Central memory CD8-positive, alpha-beta T cell (primary cell): ENCODE measurements at regions not wholly inside any gene's neighbourhood (a gene's known extent, or its start where the extent isn't known, plus 50 kb on each side); places are given as distances from the start of the nearest gene placed in this dataset.
"Not testable (repeated sequence)": the region's sequence is repeated elsewhere in the genome, so short reads cannot be mapped to it uniquely, and the experiment has no call there.

Source experiments
- ATAC-seq: fragments of 150-1000 bp; cut with Tn5 transposase; replicated peaks from 2 replicates; pipeline ENCODE4 v1.10.0; 2022; ENCODE audit warnings: mild to moderate bottlenecking, moderate FRiP score, moderate number of reproducible peaks; ENCODE audit not compliant: poor library complexity, severe bottlenecking; ENCODE audit errors: extremely low read depth
- DNase-seq, 2 donors: peaks; one replicate each; pipeline ENCODE4 v3.0.0; 2021; ENCODE audit warnings: low spot score in 2 of 2
- H3K27ac Mint-ChIP-seq: one replicate; pipeline ENCODE4 v1.8.0; 2022; ENCODE audit warnings: low read depth, mild to moderate bottlenecking, moderate library complexity, mixed read lengths
- H3K27me3 Mint-ChIP-seq: one replicate; pipeline ENCODE4 v1.8.0; 2022; ENCODE audit warnings: mixed read lengths
- H3K36me3 Mint-ChIP-seq: one replicate; pipeline ENCODE4 v1.8.0; 2022; ENCODE audit warnings: mild to moderate bottlenecking, moderate library complexity, mixed read lengths; ENCODE audit not compliant: insufficient read depth
- H3K4me1 Mint-ChIP-seq: one replicate; pipeline ENCODE4 v1.8.0; 2022; ENCODE audit warnings: mixed read lengths
- H3K4me3 Mint-ChIP-seq: one replicate; pipeline ENCODE4 v1.8.0; 2022; ENCODE audit warnings: mild to moderate bottlenecking, moderate library complexity, mixed read lengths
- H3K9me3 Mint-ChIP-seq: one replicate; pipeline ENCODE4 v1.8.0; 2022; ENCODE audit warnings: mixed read lengths

DNA sequence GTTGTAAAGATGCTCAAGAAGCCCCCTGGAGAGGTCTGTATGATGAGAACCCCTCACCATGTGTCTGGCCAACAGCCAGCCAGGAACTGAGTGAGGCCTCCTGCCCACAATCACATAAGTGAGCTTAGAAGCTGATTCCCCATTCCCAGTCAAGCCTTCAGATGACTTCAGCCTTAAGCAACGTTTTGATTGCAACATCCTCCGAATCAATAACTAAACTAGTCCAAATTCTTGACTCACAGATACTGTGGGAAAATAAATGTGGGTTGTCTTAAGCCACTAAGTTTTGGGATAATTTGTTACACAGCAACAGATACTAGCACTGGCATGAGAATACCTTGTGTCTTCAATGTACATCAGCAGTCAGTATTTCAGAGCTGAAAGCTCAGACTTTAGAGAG lies 54.5 kb upstream of the HS3ST4 start:
- no peaks in the 10 kb centered on the region for H3K4me1 Mint-ChIP-seq
- H3K27me3 Mint-ChIP-seq, result peaks cover 24% of the 10 kb centered on the region
- ATAC-seq (no peak), DNase-seq (no peak)
- H3K27ac Mint-ChIP-seq, result no peak overlapping the region
- peaks cover 11% of the 10 kb centered on the region for H3K9me3 Mint-ChIP-seq
- H3K36me3 Mint-ChIP-seq, result no peaks in the 10 kb centered on the region
- no peak overlapping the region for H3K4me3 Mint-ChIP-seq

DNA sequence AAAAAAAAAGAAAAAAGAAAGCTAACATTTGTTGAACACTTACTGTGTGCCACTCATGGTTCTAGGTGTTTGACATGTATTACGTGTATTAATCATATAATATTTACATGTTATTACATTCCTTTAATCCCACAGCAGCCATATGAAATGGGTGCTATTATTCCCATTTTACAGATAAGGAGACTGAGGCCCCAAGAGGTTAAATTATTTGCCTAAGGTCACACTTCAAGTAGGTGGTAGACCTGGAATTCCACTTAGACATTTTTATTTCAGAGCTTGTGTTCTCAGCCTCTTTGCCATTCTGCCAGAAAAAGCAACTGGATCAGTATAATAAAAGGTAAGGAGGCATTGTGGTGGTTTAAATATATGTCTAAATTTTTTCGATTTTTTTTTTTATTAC lies 55.1 kb upstream of the HS3ST4 start:
- DNase-seq (no peak), ATAC-seq (no peak)
- Mint-ChIP-seq H3K27me3 (peaks cover 30% of the 10 kb centered on the region), H3K4me3 (no peak overlapping the region), H3K36me3 (no peaks in the 10 kb centered on the region), H3K9me3 (peaks cover 15% of the 10 kb centered on the region), H3K27ac (no peak overlapping the region), H3K4me1 (no peaks in the 10 kb centered on the region)

DNA sequence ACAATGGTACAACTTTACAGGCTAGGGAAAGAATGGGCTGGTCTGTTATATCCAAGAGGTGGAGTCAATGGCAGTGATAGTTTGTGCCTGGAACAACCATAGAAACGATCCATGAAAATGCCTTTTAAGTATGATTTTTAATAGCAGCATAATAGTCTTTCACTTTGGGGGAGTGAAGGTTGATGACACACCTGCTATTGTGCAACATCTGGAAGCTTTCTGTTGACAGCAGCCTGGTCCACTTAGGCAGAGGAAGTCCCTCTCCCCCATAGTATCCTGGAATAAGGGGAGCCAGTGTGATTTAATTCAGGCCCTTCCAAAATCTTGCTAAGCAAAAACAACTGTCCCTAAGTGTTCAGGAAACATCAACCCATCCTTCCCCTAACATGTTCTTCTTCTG lies 56.3 kb upstream of the HS3ST4 start:
- no peak for ATAC-seq
- H3K27me3 Mint-ChIP-seq, result peaks cover 31% of the 10 kb centered on the region

DNA sequence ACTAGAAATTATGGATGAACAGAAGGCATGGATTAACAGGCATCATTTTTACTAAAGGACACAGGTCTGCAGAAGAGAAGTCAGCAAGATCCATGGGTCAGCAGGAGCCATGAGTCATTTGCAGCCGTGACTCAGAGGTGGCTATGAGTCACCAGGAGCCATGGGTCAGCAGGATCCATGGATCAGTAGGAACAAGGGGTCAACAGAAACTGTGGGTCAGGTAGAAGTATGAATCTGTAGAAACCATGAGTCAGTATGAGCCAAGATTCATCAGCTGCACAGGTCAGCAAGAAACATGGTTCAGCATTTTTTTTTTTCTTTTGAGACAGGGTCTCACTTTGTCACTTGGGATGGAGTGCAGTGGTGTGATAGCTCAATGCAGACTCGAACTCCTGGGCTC lies 58.2 kb upstream of the HS3ST4 start:
- Mint-ChIP-seq H3K36me3 (no peaks in the 10 kb centered on the region), H3K27me3 (peaks cover 31% of the 10 kb centered on the region), H3K9me3 (peaks cover 5% of the 10 kb centered on the region), H3K4me1 (no peaks in the 10 kb centered on the region), H3K4me3 (no peak overlapping the region), H3K27ac (no peak overlapping the region)
- no peak for DNase-seq
- no peak for ATAC-seq

More for the DNA sequence above, 56.3 kb upstream of the HS3ST4 start:
- no peak overlapping the region for H3K27ac Mint-ChIP-seq
- H3K9me3 Mint-ChIP-seq, result peaks cover 15% of the 10 kb centered on the region
- H3K36me3 Mint-ChIP-seq, result no peaks in the 10 kb centered on the region
- H3K4me1 Mint-ChIP-seq, result no peaks in the 10 kb centered on the region
- no peak overlapping the region for H3K4me3 Mint-ChIP-seq
- no peak for DNase-seq

DNA sequence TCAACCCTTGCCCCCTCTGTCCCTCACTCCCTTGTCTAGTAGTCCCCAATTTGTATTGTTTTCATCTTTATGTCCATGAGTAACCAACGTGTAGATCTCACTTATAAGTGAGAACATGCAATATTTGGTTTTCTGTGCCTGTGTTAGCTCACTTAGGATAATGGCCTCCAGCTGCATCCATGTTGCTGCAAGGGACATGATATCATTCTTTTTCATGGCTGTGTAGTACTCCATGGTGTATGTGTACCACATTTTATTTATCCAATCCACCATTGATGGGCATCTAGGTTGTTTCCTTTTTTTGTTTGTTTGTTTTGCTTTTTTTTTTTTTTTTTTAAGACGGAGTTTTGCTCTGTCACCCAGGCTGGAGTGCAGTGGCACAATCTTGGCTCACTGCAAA lies 63.0 kb upstream of the HS3ST4 start:
- no peaks in the 10 kb centered on the region for H3K36me3 Mint-ChIP-seq
- no peaks in the 10 kb centered on the region for H3K4me1 Mint-ChIP-seq
- H3K27me3 Mint-ChIP-seq, result peaks cover 21% of the 10 kb centered on the region
- peaks cover 5% of the 10 kb centered on the region for H3K9me3 Mint-ChIP-seq
- ATAC-seq (no peak), DNase-seq (no peak)
- H3K27ac Mint-ChIP-seq, result no peak overlapping the region
- no peak overlapping the region for H3K4me3 Mint-ChIP-seq

DNA sequence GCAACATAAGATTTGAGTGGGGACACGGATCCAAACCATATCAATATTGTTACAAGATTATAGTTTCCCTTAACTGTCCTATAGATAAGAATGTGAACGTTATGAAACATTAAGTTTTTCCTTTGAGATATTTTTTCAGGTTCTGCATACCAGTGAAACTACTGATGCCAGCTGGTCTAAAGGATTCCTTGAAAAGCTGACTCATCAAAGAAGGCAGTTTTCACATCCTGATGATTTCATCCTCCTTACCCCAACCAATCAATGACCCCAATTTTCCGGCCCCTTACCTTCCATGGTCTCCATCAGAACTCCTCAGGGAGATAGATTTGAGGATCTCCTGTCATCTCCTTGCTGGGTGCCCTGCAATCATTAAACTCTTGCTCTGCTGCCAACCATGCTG lies 64.1 kb upstream of the HS3ST4 start:
- no peaks in the 10 kb centered on the region for H3K4me1 Mint-ChIP-seq
- H3K4me3 Mint-ChIP-seq, result no peak overlapping the region
- ATAC-seq, result no peak
- no peak overlapping the region for H3K27ac Mint-ChIP-seq
- peaks cover 9% of the 10 kb centered on the region for H3K27me3 Mint-ChIP-seq
- DNase-seq, result no peak
- no peaks in the 10 kb centered on the region for H3K36me3 Mint-ChIP-seq
- peaks cover 5% of the 10 kb centered on the region for H3K9me3 Mint-ChIP-seq

DNA sequence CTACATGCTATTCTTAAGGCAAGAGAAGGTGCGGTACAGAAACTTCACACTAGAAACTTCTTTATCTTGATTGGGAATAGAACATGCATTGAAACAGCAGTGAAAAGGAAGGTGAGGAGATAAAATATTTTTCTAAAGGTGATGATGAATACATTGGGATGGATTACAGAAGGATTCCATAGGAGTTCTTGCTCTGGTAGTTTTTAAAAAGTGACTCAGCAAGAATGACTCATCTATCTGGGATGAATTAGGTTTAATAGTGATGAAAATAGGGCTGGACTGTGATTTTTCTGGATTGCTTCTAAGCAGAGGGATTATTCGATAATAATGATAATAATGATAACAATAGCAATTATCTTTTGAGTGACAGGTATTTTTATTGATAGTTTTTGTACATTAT lies 65.6 kb upstream of the HS3ST4 start:
- H3K9me3 Mint-ChIP-seq, result no peaks in the 10 kb centered on the region
- no peak overlapping the region for H3K4me3 Mint-ChIP-seq
- no peak for ATAC-seq
- H3K27me3 Mint-ChIP-seq, result no peaks in the 10 kb centered on the region
- no peaks in the 10 kb centered on the region for H3K4me1 Mint-ChIP-seq
- DNase-seq, result no peak
- no peak overlapping the region for H3K27ac Mint-ChIP-seq
- H3K36me3 Mint-ChIP-seq, result no peaks in the 10 kb centered on the region

DNA sequence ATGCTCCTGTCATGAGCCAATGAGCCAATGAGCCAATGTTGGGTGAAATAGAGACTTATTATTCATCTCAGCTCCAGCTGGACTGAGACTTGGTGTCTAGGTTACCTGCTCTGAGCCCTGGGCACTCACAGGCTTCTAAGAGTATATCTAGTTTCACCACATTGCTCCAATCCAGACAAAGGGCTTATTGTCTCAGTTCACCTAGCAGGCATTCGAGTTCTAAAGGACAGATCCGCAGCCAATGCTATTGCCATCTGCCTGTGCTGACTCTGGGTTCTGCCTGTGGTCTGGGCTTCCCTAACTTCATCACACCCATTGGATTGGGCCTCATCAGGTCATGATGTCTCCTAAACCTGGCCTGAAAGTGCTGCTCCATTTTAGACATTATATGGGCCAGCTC lies 66.1 kb upstream of the HS3ST4 start:
- Mint-ChIP-seq H3K36me3 (no peaks in the 10 kb centered on the region), H3K4me1 (no peaks in the 10 kb centered on the region), H3K27ac (no peak overlapping the region), H3K27me3 (no peaks in the 10 kb centered on the region), H3K9me3 (no peaks in the 10 kb centered on the region), H3K4me3 (no peak overlapping the region)
- ATAC-seq (no peak), DNase-seq (no peak)

DNA sequence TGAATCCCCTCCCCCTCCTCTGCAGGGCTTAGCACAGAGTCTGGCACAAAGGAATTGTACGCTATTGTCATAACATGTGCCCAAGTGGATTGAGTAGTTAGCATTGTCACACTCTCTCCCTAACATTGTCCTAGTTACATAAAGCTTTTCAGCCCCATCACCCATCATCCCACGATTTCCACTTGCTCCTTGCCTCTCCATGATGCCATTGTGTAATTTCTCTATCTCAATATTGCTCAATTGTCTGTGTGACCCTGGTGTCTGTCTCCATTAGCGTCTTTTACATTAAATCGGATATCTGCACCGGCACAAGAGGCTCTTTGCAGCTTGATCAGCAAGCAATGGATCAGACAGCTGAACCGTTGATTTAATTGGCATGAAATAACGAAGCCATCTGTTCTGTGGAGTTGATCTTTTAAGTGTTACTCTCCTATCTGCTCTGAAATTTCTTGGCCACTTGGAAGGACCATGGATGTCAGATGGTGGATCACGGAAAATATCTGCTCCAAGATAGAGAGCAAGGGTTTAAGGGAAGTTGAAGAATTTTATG lies 77.0 kb upstream of the HS3ST4 start:
- DNase-seq (no peak), ATAC-seq (no peak)
- Mint-ChIP-seq H3K9me3 (no peaks in the 10 kb centered on the region), H3K27me3 (peaks cover 12% of the 10 kb centered on the region), H3K27ac (no peak overlapping the region), H3K36me3 (no peaks in the 10 kb centered on the region), H3K4me3 (no peak overlapping the region), H3K4me1 (no peaks in the 10 kb centered on the region)

DNA sequence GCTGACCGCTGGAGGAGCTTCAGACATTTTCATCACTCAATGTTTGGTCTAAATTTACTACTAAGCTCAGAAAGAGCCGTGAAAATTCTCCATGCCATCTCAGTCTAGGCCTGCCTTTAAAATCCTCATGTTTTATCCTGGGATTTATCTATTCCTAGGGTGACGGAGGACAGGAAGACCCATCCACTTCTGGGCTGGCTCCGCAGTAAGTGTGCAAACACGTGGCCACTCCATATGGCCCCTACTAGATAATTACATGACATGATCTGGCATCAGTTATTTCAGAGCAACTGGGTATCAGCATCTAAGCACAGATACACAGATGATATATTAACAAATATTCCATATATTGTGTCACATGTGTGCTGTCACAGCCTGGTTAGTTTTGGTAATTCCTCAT lies 77.8 kb upstream of the HS3ST4 start:
- H3K4me1 Mint-ChIP-seq, result no peaks in the 10 kb centered on the region
- no peaks in the 10 kb centered on the region for H3K36me3 Mint-ChIP-seq
- no peak for DNase-seq
- no peak overlapping the region for H3K4me3 Mint-ChIP-seq
- peaks cover 8% of the 10 kb centered on the region for H3K27me3 Mint-ChIP-seq
- no peaks in the 10 kb centered on the region for H3K9me3 Mint-ChIP-seq
- no peak for ATAC-seq
- H3K27ac Mint-ChIP-seq, result no peak overlapping the region

DNA sequence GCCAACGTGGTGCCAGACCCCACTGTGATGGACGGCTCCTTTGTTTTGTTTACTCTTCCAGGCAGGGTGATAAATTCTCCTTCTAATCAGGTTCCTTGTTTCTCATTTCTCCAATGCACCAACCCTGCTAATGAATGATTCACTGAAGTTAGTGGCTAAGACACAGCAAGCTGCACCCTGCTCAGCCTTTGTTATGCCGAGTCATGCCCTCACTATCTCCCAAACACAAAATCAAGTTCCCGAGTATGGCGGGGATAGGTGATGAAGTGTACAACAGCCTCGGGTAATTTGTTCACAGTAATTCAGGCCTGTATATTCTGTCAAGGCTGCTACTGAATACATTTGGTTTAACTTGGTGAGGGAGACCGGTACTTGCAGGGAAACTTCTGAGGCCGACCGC lies 83.8 kb upstream of the HS3ST4 start:
- Mint-ChIP-seq H3K27me3 (peaks cover 12% of the 10 kb centered on the region), H3K4me1 (no peaks in the 10 kb centered on the region), H3K4me3 (no peak overlapping the region), H3K9me3 (peaks cover 11% of the 10 kb centered on the region), H3K36me3 (peaks cover 2% of the 10 kb centered on the region), H3K27ac (no peak overlapping the region)
- DNase-seq (no peak), ATAC-seq (no peak)

DNA sequence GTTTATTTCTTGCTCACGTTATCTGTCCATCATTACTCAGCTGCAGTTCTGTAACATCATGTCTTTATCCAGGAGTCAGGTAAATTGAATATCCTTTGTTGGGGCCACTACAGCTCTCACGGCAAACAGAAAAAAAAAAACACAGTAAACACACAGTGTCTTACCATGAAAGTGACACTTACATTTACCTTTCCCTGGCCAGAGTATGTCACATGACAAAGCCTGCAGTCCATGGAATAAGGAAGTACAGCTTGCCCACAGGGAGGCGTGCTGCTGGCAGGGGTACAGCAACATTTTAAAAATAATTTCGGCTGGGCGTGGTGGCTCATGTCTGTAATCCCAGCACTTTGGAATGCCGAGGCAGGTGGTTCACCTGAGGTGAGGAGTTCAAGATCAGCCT lies 85.7 kb upstream of the HS3ST4 start:
- Mint-ChIP-seq H3K27me3 (peaks cover 12% of the 10 kb centered on the region), H3K4me1 (no peaks in the 10 kb centered on the region), H3K27ac (no peak overlapping the region), H3K9me3 (peaks cover 11% of the 10 kb centered on the region), H3K36me3 (peaks cover 2% of the 10 kb centered on the region), H3K4me3 (no peak overlapping the region)
- ATAC-seq (no peak), DNase-seq (no peak)

DNA sequence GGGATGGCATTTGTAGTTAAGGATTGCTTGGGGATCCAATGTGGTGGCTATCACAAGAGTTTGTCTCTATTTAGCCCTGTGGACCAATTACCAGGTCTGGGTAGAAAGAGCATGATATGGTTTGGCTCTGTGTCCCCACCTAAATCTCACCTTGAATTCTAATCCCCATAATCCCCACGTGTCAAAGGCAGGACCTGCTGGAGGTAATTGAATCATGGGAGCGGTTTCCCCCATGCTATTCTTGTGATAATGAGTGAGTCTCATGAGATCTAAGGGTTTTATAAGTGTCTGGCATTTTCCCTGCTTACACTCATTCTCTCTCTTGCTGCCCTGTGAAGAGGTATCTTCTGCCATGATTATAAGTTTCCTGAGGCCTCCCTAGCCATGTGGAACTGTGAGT lies 86.4 kb upstream of the HS3ST4 start:
- peaks cover 12% of the 10 kb centered on the region for H3K27me3 Mint-ChIP-seq
- DNase-seq, result no peak
- no peak overlapping the region for H3K4me3 Mint-ChIP-seq
- peaks cover 2% of the 10 kb centered on the region for H3K36me3 Mint-ChIP-seq
- H3K27ac Mint-ChIP-seq, result no peak overlapping the region
- no peaks in the 10 kb centered on the region for H3K4me1 Mint-ChIP-seq
- H3K9me3 Mint-ChIP-seq, result peaks cover 11% of the 10 kb centered on the region
- ATAC-seq, result no peak

DNA sequence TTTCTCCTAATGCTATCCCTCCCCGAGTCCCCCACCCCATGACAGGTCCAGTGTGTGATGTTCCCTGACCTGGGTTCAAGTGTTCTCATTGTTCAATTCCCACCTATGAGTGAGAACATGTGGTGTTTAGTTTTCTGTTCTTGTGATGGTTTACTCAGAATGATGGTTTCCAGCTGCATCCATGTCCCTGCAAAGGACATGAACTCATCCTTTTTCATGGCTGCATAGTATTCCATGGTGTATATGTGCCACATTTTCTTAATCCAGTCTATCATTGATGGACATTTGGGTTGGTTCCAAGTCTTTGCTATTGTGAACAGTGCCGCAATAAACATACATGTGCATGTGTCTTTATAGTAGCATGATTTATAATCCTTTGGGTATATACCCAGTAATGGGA lies 90.5 kb upstream of the HS3ST4 start:
- not testable (repeated sequence) for ATAC-seq, H3K36me3 Mint-ChIP-seq, H3K4me3 Mint-ChIP-seq, H3K27ac Mint-ChIP-seq, DNase-seq, H3K4me1 Mint-ChIP-seq
- peaks cover 11% of the 10 kb centered on the region for H3K9me3 Mint-ChIP-seq
- H3K27me3 Mint-ChIP-seq, result peaks cover 12% of the 10 kb centered on the region
